Thoracic aorta (tissue), 2 donors: ENCODE measurements at regions not wholly inside any gene's neighbourhood (a gene's known extent, or its start where the extent isn't known, plus 50 kb on each side); places are given as distances from the start of the nearest gene placed in this dataset.

Source experiments
- ATAC-seq: fragments of 150-250 bp; one replicate; pipeline ENCODE4 v1.8.0; 2017; ENCODE audit warnings: low read depth; ENCODE audit not compliant: insufficient number of reproducible peaks, low FRiP score
- DNase-seq: peaks from one replicate; pipeline ENCODE4 v3.0.0-alpha.2; 2020; ENCODE audit warnings: low spot score
- H3K27ac ChIP-seq, 2 donors: fragments of 200-600 bp; sonication (generic); 1 replicate in 1 of 2; 2 replicates in 1 of 2; pipeline ENCODE4 v1.5.1; 2016; ENCODE audit warnings: mild to moderate bottlenecking in 2 of 2, moderate library complexity in 2 of 2
- H3K27me3 ChIP-seq: fragments of 200-600 bp; sonication (generic); replicated peaks from 2 replicates; pipeline ENCODE4 v1.6.0; 2016; ENCODE audit warnings: mild to moderate bottlenecking; ENCODE audit not compliant: insufficient read depth
- H3K36me3 ChIP-seq: fragments of 200-600 bp; sonication (generic); one replicate; pipeline ENCODE4 v1.5.1; 2016
- H3K4me1 ChIP-seq, 2 donors: fragments of 200-600 bp; sonication (generic); 1 replicate in 1 of 2; 2 replicates in 1 of 2; pipeline versions ENCODE4 v1.5.1 to v1.6.0; 2016; ENCODE audit warnings: low read depth in 2 of 2, mild to moderate bottlenecking in 1 of 2; ENCODE audit not compliant: control insufficient read depth in 1 of 2
- H3K4me3 ChIP-seq: fragments of 200-600 bp; sonication (generic); 2 replicates; pipeline ENCODE4 v1.5.1; 2016; ENCODE audit warnings: mild to moderate bottlenecking
- H3K9me3 ChIP-seq: fragments of 200-600 bp; sonication (generic); 2 replicates; pipeline ENCODE4 v1.5.1; 2016
- TF ChIP-seq, protein P1 (sequence below): fragments of 200-600 bp; sonication (generic); IDR thresholded peaks from one replicate; pipeline ENCODE4 v1.5.1; 2019; ENCODE audit warnings: antibody characterized with exemption

DNA sequence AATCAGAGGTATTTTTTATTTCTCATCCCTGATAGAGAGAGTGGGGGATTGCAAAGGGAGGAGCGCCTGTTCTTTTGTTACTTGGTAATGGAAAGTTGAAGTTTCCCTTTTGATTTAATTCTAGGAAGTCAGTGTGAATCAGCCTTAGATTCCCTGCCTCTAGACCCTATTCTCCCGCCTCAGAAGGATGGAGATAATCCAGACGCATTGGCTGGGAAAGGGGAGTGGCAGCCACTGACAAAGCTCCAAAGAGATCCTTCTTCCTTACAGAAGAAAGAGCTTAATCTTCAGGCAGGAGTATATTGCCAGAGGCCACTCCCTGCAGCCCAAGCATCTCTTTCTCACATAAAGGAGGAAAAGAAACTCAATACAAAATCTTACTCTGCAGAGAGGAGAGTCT lies 122.3 kb upstream of the GALNT17 start:
- ATAC-seq, result no peak
- TF ChIP-seq, protein P1, sequence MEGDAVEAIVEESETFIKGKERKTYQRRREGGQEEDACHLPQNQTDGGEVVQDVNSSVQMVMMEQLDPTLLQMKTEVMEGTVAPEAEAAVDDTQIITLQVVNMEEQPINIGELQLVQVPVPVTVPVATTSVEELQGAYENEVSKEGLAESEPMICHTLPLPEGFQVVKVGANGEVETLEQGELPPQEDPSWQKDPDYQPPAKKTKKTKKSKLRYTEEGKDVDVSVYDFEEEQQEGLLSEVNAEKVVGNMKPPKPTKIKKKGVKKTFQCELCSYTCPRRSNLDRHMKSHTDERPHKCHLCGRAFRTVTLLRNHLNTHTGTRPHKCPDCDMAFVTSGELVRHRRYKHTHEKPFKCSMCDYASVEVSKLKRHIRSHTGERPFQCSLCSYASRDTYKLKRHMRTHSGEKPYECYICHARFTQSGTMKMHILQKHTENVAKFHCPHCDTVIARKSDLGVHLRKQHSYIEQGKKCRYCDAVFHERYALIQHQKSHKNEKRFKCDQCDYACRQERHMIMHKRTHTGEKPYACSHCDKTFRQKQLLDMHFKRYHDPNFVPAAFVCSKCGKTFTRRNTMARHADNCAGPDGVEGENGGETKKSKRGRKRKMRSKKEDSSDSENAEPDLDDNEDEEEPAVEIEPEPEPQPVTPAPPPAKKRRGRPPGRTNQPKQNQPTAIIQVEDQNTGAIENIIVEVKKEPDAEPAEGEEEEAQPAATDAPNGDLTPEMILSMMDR, result no peak

DNA sequence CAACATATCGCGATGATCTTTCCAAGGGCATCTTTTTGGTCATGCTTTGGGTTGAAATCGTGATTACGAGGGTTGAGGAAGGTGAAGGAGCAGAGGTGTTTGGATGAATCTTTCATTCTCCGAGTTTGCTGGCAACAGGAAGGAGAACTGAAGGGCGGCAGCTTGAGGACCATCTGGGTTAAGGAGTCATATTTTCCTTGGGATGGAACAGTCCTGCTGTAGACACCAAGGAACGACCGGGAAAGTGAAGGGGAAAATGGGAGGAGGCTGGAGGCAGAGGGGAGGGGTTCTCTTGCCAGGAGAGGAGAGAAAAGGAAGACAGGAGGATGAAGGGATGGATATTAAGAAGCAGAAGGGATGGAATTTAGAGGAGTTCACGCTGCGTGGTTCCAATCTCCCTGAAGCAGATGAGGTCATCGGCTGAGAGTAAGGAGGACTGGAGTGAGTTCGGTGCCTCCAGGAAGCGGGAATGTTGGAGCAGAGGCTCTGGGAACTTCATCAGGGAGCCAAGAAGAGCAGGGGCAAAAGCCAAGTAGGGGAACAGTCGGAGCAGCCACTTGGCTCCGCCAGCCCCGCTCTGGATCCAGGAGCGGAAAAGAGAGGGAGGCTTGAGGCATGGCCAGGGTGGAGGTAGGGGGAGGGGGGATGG lies 116.6 kb upstream of the GALNT17 start:
- H3K4me1 ChIP-seq, result peaks cover 0 to 22% of the 10 kb centered on the region in 2 donors
- ATAC-seq (no peak), DNase-seq (no peak)
- H3K27ac ChIP-seq, result no peak overlapping the region
- TF ChIP-seq, protein P1, result no peak
- H3K27me3 ChIP-seq, result no peaks in the 10 kb centered on the region
- H3K4me3 ChIP-seq, result peak overlapping the region; percentile 38
- no peaks in the 10 kb centered on the region for H3K36me3 ChIP-seq
- H3K9me3 ChIP-seq, result no peaks in the 10 kb centered on the region

More for the DNA sequence above, 122.3 kb upstream of the GALNT17 start:
- Histone ChIP-seq H3K9me3 (no peaks in the 10 kb centered on the region), H3K36me3 (no peaks in the 10 kb centered on the region), H3K4me3 (no peak overlapping the region), H3K27me3 (no peaks in the 10 kb centered on the region), H3K4me1 (no peaks in the 10 kb centered on the region), H3K27ac (no peak overlapping the region)
- no peak for DNase-seq

DNA sequence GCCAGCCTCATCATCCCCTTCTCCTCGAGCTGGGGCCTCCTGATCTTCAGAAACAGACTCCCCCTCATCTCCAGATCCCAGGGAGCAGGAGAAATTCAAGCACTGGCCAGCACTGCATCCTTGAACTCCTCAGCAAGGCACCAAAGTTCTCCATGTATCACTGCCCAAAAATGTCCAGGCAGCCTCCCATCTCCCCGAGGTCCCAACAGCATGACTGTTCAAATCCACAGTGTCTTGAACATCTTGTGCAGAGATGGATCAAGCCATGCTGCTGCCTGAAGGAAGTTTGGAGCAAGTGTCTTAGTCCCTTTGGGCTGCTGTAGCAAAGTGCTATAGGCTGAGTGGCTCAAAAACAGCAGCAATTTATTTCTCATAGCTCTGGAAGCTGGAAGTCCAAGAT lies 115.5 kb upstream of the GALNT17 start:
- Histone ChIP-seq H3K4me3 (no peak overlapping the region), H3K4me1 (peaks cover 0 to 22% of the 10 kb centered on the region in 2 donors), H3K9me3 (no peaks in the 10 kb centered on the region), H3K27me3 (no peaks in the 10 kb centered on the region), H3K27ac (no peak overlapping the region), H3K36me3 (no peaks in the 10 kb centered on the region)
- DNase-seq (no peak), ATAC-seq (no peak)
- TF ChIP-seq, protein P1, result no peak

DNA sequence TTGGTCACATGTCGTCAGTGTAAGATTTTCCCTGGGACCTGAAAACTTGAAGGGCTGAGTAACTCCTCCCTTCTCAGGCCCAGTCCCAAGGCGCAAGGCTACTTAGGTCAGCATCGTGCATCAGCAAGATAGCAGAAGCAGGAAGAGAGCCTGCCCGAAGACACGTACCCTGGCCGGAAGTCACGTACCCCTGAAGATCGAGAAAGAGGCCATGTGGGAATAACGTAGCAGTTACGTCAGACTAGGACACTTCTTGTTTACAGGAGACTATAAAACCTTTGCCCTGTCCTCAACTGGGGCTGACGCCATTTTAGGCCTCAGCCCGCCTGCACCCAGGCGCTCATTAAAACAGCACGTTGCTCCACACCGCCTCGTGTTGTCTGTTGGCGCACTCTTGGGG lies 114.3 kb upstream of the GALNT17 start:
- ATAC-seq (no peak), DNase-seq (no peak)
- TF ChIP-seq, protein P1, result no peak
- no peaks in the 10 kb centered on the region for H3K27me3 ChIP-seq
- no peak overlapping the region for H3K4me3 ChIP-seq
- H3K4me1 ChIP-seq, result peaks cover 0 to 22% of the 10 kb centered on the region in 2 donors
- H3K9me3 ChIP-seq, result no peaks in the 10 kb centered on the region
- no peaks in the 10 kb centered on the region for H3K36me3 ChIP-seq
- no peak overlapping the region for H3K27ac ChIP-seq

DNA sequence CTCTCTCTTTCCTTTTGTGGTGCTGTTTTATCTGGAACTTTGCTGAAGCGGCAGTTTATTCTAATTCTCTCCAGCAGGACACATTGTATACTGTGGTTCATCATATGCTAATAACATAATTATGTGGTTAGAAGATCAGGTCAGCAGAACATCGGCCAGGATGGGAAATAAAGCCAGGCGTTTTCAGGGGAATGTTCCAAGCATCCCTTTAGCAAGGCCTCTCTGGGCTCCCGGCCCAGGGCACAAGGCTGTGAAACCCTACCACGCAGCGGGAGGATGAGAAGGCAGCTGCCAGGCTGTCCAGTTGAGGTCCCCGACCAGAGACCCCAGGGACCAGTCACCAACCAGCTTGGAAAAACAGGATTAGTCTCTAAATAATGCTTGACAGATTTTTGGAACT lies 112.2 kb upstream of the GALNT17 start:
- no peaks in the 10 kb centered on the region for H3K9me3 ChIP-seq
- no peak for ATAC-seq
- H3K4me3 ChIP-seq, result peak overlapping the region; percentile 23
- peak overlapping the region; percentile 42 to 48 for H3K27ac ChIP-seq
- H3K36me3 ChIP-seq, result no peaks in the 10 kb centered on the region
- TF ChIP-seq, protein P1, result no peak
- no peaks in the 10 kb centered on the region for H3K27me3 ChIP-seq
- H3K4me1 ChIP-seq, result peaks cover 0 to 22% of the 10 kb centered on the region in 2 donors
- no peak for DNase-seq
